ENCODE measurements at regions not wholly inside any gene's neighbourhood (a gene's known extent, or its start where the extent isn't known, plus 50 kb on each side); places are given as distances from the start of the nearest gene placed in this dataset.
A peak's percentile ranks its signal among the peaks of the same experiment; 100 is the strongest.

GRCh38 chr4:157607996-157608395 lies 387.5 kb downstream of the GRIA2 start:
- no peak for DNase-seq (ENCODE audit: insufficient read length, low spot score)
- FAIRE-seq = peak; percentile 66
- no peak for TF ChIP-seq CTCF (IDR thresholded peaks at IDR 0.05; ENCODE audit: insufficient read depth, missing control alignments)

GRCh38 chr4:157600583-157600982 lies 380.1 kb downstream of the GRIA2 start:
- no peak for DNase-seq (ENCODE audit: insufficient read length, low spot score)
- no peak for TF ChIP-seq CTCF (IDR thresholded peaks at IDR 0.05; ENCODE audit: insufficient read depth, missing control alignments)
- FAIRE-seq = no peak

GRCh38 chr4:157591245-157591644 lies 370.7 kb downstream of the GRIA2 start:
- DNase-seq (ENCODE audit: insufficient read length, low spot score) (no peak), FAIRE-seq (no peak)
- TF ChIP-seq CTCF (IDR thresholded peaks at IDR 0.05; ENCODE audit: insufficient read depth, missing control alignments) = no peak

GRCh38 chr4:157590679-157591078 lies 370.2 kb downstream of the GRIA2 start:
- DNase-seq (ENCODE audit: insufficient read length, low spot score) (no peak), FAIRE-seq (no peak)
- no peak for TF ChIP-seq CTCF (IDR thresholded peaks at IDR 0.05; ENCODE audit: insufficient read depth, missing control alignments)

GRCh38 chr4:157587681-157588423 lies 367.3 kb downstream of the GRIA2 start:
- FAIRE-seq (peak; percentile 25), DNase-seq (ENCODE audit: insufficient read length, low spot score) (no peak)
- TF ChIP-seq CTCF (IDR thresholded peaks at IDR 0.05; ENCODE audit: insufficient read depth, missing control alignments) = no peak

- DNase-seq (ENCODE audit: insufficient read length, low spot score) (no peak), FAIRE-seq (no peak)
- no peak for TF ChIP-seq CTCF (IDR thresholded peaks at IDR 0.05; ENCODE audit: insufficient read depth, missing control alignments)
These were observed 361.6 kb downstream of the GRIA2 start for GRCh38 chr4:157582141-157582540.

- DNase-seq (ENCODE audit: insufficient read length, low spot score) (no peak), FAIRE-seq (no peak)
- no peak for TF ChIP-seq CTCF (IDR thresholded peaks at IDR 0.05; ENCODE audit: insufficient read depth, missing control alignments)
These were observed 356.2 kb downstream of the GRIA2 start for GRCh38 chr4:157576671-157577217.
